ENCODE measurements at regions not wholly inside any gene's neighbourhood (a gene's known extent, or its start where the extent isn't known, plus 50 kb on each side); places are given as distances from the start of the nearest gene placed in this dataset.

DNA sequence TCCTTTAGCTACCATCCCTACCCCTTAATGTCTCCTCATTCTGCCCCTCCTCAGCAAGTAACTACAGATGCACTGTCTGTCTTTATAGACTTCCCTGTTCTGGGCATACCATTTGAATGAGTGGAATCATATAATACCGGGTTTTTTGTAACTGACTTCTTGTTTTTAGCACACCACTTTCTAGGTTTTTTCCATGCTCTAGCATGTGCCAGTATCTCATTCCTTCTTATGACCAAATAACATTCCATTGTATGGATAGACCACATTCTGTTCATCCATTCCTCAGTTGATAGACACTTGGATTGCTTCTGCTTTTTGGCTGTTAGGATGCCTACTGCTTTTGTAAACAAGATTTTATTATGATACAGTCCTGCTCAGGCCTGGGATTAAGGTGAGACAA lies 154.7 kb downstream of the TSN start:
- TF ChIP-seq, protein P1, sequence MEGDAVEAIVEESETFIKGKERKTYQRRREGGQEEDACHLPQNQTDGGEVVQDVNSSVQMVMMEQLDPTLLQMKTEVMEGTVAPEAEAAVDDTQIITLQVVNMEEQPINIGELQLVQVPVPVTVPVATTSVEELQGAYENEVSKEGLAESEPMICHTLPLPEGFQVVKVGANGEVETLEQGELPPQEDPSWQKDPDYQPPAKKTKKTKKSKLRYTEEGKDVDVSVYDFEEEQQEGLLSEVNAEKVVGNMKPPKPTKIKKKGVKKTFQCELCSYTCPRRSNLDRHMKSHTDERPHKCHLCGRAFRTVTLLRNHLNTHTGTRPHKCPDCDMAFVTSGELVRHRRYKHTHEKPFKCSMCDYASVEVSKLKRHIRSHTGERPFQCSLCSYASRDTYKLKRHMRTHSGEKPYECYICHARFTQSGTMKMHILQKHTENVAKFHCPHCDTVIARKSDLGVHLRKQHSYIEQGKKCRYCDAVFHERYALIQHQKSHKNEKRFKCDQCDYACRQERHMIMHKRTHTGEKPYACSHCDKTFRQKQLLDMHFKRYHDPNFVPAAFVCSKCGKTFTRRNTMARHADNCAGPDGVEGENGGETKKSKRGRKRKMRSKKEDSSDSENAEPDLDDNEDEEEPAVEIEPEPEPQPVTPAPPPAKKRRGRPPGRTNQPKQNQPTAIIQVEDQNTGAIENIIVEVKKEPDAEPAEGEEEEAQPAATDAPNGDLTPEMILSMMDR (IDR thresholded peaks at IDR 0.05; ENCODE audit: insufficient read depth, low read length), result no peak
- no peak for TF ChIP-seq POLR2AphosphoS5 (IDR thresholded peaks at IDR 0.05; ENCODE audit: low read depth)
- TF ChIP-seq, protein P2, sequence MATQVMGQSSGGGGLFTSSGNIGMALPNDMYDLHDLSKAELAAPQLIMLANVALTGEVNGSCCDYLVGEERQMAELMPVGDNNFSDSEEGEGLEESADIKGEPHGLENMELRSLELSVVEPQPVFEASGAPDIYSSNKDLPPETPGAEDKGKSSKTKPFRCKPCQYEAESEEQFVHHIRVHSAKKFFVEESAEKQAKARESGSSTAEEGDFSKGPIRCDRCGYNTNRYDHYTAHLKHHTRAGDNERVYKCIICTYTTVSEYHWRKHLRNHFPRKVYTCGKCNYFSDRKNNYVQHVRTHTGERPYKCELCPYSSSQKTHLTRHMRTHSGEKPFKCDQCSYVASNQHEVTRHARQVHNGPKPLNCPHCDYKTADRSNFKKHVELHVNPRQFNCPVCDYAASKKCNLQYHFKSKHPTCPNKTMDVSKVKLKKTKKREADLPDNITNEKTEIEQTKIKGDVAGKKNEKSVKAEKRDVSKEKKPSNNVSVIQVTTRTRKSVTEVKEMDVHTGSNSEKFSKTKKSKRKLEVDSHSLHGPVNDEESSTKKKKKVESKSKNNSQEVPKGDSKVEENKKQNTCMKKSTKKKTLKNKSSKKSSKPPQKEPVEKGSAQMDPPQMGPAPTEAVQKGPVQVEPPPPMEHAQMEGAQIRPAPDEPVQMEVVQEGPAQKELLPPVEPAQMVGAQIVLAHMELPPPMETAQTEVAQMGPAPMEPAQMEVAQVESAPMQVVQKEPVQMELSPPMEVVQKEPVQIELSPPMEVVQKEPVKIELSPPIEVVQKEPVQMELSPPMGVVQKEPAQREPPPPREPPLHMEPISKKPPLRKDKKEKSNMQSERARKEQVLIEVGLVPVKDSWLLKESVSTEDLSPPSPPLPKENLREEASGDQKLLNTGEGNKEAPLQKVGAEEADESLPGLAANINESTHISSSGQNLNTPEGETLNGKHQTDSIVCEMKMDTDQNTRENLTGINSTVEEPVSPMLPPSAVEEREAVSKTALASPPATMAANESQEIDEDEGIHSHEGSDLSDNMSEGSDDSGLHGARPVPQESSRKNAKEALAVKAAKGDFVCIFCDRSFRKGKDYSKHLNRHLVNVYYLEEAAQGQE (IDR thresholded peaks at IDR 0.05; ENCODE audit: insufficient replicate concordance, low read depth), result no peak
- TF ChIP-seq SPI1 (IDR thresholded peaks at IDR 0.05; ENCODE audit: borderline replicate concordance, low read depth), result no peak
- no peak for TF ChIP-seq GABPA (IDR thresholded peaks at IDR 0.05; ENCODE audit: low read depth)
- no peak overlapping the region for H3K27ac ChIP-seq (replicated peaks)
- no peak for DNase-seq (ENCODE audit: low read depth in 1 of 2, low spot score in 1 of 2)
- H3K4me3 ChIP-seq (replicated peaks; ENCODE audit: insufficient read depth, low read length), result no peak overlapping the region
- H3K27me3 ChIP-seq (ENCODE audit: insufficient read depth, poor library complexity, severe bottlenecking), result no peaks in the 10 kb centered on the region

DNA sequence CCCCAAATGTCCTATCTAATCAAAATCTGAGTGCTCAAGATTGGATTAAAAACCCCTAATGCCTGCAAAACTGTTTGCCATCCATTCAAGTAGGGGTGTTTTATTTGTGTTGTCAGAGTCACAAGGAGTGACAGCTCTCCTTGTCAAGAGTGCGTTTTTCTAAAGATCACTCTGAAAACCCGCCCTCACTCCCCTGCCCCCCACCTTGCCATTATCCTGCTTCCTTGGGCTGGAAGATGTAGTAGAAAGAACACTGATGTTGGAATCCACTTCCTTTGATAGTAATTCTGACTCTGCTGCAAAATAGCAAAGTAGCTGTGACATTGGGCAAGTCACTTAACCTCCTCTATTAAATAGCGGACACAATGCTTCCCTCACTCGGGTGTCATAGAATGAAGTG lies 155.6 kb downstream of the TSN start:
- TF ChIP-seq, protein P1 (IDR thresholded peaks at IDR 0.05; ENCODE audit: insufficient read depth, low read length), result no peak
- TF ChIP-seq GABPA (IDR thresholded peaks at IDR 0.05; ENCODE audit: low read depth), result no peak
- TF ChIP-seq, protein P2 (IDR thresholded peaks at IDR 0.05; ENCODE audit: insufficient replicate concordance, low read depth), result no peak
- no peak for TF ChIP-seq SPI1 (IDR thresholded peaks at IDR 0.05; ENCODE audit: borderline replicate concordance, low read depth)
- no peak for TF ChIP-seq POLR2AphosphoS5 (IDR thresholded peaks at IDR 0.05; ENCODE audit: low read depth)
- Histone ChIP-seq H3K27me3 (ENCODE audit: insufficient read depth, poor library complexity, severe bottlenecking) (no peaks in the 10 kb centered on the region), H3K4me3 (replicated peaks; ENCODE audit: insufficient read depth, low read length) (no peak overlapping the region), H3K27ac (replicated peaks) (no peak overlapping the region)
- no peak for DNase-seq (ENCODE audit: low read depth in 1 of 2, low spot score in 1 of 2)

DNA sequence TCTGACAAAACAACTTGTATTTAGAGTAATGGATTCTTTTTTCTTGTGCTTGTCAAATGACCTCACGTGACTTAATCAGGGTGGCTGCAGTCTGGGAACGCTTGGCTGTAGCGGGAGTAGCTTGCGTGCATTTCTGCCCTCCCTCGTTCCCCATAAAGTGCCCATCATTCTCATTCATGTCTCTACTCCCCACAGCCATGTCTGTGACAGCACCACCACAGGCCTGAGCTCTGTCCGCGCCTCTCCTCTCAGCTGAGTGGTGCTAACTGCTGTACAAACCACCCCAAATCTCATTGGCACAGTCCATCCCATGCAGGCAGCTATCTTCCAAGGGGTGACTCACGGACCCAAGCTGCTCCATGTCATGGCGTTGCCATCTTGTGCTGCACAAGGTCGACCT lies 161.7 kb downstream of the TSN start:
- no peak for DNase-seq (ENCODE audit: low read depth in 1 of 2, low spot score in 1 of 2)
- TF ChIP-seq POLR2AphosphoS5 (IDR thresholded peaks at IDR 0.05; ENCODE audit: low read depth) (no peak), SPI1 (IDR thresholded peaks at IDR 0.05; ENCODE audit: borderline replicate concordance, low read depth) (no peak), GABPA (IDR thresholded peaks at IDR 0.05; ENCODE audit: low read depth) (no peak)
- TF ChIP-seq, protein P2 (IDR thresholded peaks at IDR 0.05; ENCODE audit: insufficient replicate concordance, low read depth), result no peak
- H3K27me3 ChIP-seq (ENCODE audit: insufficient read depth, poor library complexity, severe bottlenecking), result no peaks in the 10 kb centered on the region
- H3K27ac ChIP-seq (replicated peaks), result no peak overlapping the region
- H3K4me3 ChIP-seq (replicated peaks; ENCODE audit: insufficient read depth, low read length), result no peak overlapping the region

Data from HL-60 (cell line).